HepG2 (cell line): ENCODE measurements at regions not wholly inside any gene's neighbourhood (a gene's known extent, or its start where the extent isn't known, plus 50 kb on each side); places are given as distances from the start of the nearest gene placed in this dataset.

Experiments
- ATAC-seq: fragments of 200-7000 bp; cut with Tn5 transposase; 3 replicates; pipeline ENCODE4 v1.9.1; 2020; ENCODE audit warnings: mild to moderate bottlenecking, moderate library complexity
- BruUV-seq: library from RNA; stranded (reverse); fragments of 400-500 nt; replicated peaks from 2 replicates; lab custom pipeline; 2021; lab: Mats Ljungman, UMichigan
- CTCF ChIA-PET: fragments of 300-600 bp; formaldehyde crosslinking; extraction: SDS; loops from one replicate; lab custom pipeline; 2021; ENCODE audit warnings: low total read pairs, inconsistent platforms, low intra/inter-chr PET ratio; lab: Yijun Ruan, JAX
- POLR2A ChIA-PET: fragments of 350-600 bp; sonication (Branson Sonifier 250); formaldehyde crosslinking; loops from one replicate; lab custom pipeline; 2020; ENCODE audit warnings: antibody characterized with exemption, inconsistent platforms; lab: Yijun Ruan, JAX
- DNase-seq: peaks from one replicate; pipeline ENCODE4 v3.0.0-alpha.2; 2015; ENCODE audit warnings: low spot score
- FAIRE-seq: peaks from 3 replicates; lab custom pipeline; 2011; peaks lifted over from hg19 to GRCh38; lab: Jason Lieb, UNC
- H2AFZ ChIP-seq: one replicate; pipeline ENCODE4 v1.6.1; 2011; ENCODE audit warnings: low read length, inconsistent platforms
- H3K27ac ChIP-seq: fragments of 300-600 bp; 3 replicates; pipeline ENCODE4 v1.8.0; 2011; ENCODE audit warnings: mixed run types, mild to moderate bottlenecking, mixed read lengths, low read length, inconsistent platforms; ENCODE audit not compliant: insufficient read depth; ENCODE audit errors: extremely low read length
- H3K27me3 ChIP-seq, 2 experiments: fragments of 200-600 bp in 1 of 2; 2 replicates in 1 of 2; 3 replicates in 1 of 2; pipeline versions ENCODE4 v1.6.0 to v1.8.0; 2011; ENCODE audit warnings: low read length in 2 of 2, mild to moderate bottlenecking in 2 of 2, moderate library complexity in 2 of 2, inconsistent platforms in 1 of 2; ENCODE audit not compliant: insufficient read depth in 2 of 2, control insufficient read depth in 1 of 2
- H3K36me3 ChIP-seq, 2 experiments: fragments of 200-600 bp in 1 of 2; replicated peaks in 1 of 2; 2 replicates in 1 of 2; 3 replicates in 1 of 2; pipeline versions ENCODE4 v1.5.1 to v1.8.0; 2011; ENCODE audit warnings: low read length in 2 of 2, inconsistent platforms in 1 of 2; ENCODE audit not compliant: insufficient read depth in 2 of 2, control insufficient read depth in 1 of 2
- H3K4me1 ChIP-seq: 2 replicates; pipeline ENCODE4 v1.5.1; 2012; ENCODE audit warnings: low read length, inconsistent platforms; ENCODE audit not compliant: insufficient read depth
- H3K4me2 ChIP-seq: 2 replicates; pipeline ENCODE4 v1.6.0; 2011; ENCODE audit warnings: low read depth, low read length, inconsistent platforms
- H3K4me3 ChIP-seq, 3 experiments: fragments of 200-600 bp in 1 of 3; sonication (generic), shearing (Covaris generic) in 1 of 3; replicated peaks in 1 of 3; 2 replicates each; pipeline ENCODE4 v1.5.1; 2011 to 2016; ENCODE audit warnings: low read length in 3 of 3, inconsistent platforms in 2 of 3, low read depth in 2 of 3, mild to moderate bottlenecking in 2 of 3, control low read depth in 1 of 3, mixed read lengths in 1 of 3; ENCODE audit not compliant: insufficient read depth in 1 of 3
- H3K79me2 ChIP-seq: one replicate; pipeline ENCODE4 v1.6.1; 2011; ENCODE audit warnings: low read length, inconsistent platforms; ENCODE audit not compliant: insufficient read depth
- H3K9ac ChIP-seq: 2 replicates; pipeline ENCODE4 v1.6.0; 2011; ENCODE audit warnings: mild to moderate bottlenecking, low read depth, low read length, inconsistent platforms; ENCODE audit not compliant: insufficient read depth
- H3K9me3 ChIP-seq: 2 replicates; pipeline ENCODE4 v1.5.1; 2012; ENCODE audit warnings: mild to moderate bottlenecking, low read length
- H4K20me1 ChIP-seq: 2 replicates; pipeline ENCODE4 v1.6.0; 2011; ENCODE audit warnings: inconsistent platforms, mild to moderate bottlenecking, low read length, moderate library complexity; ENCODE audit not compliant: insufficient read depth
- ARNTL ChIP-seq: sonication (generic); formaldehyde crosslinking; IDR thresholded peaks from 2 replicates; pipeline ENCODE4 v1.4.0; 2020; ENCODE audit warnings: mild to moderate bottlenecking, missing genetic modification reagents
- CBX1 ChIP-seq: IDR thresholded peaks from one replicate; pipeline ENCODE4 v1.6.1; 2016; ENCODE audit warnings: antibody characterized with exemption, low read depth
- FOXO4 ChIP-seq: sonication (generic); formaldehyde crosslinking; conservative IDR thresholded peaks from 2 replicates; pipeline ENCODE4 v1.8.1; 2023; ENCODE audit warnings: missing genetic modification reagents
- GATA4 ChIP-seq: sonication (generic); IDR thresholded peaks from 2 replicates; pipeline ENCODE4 v1.6.1; 2016; ENCODE audit warnings: antibody characterized with exemption, low read depth, borderline replicate concordance
- HNRNPL ChIP-seq: fragments of 200-400 bp; formaldehyde crosslinking; IDR thresholded peaks from 2 replicates; pipeline ENCODE4 v1.6.1; 2017; ENCODE audit warnings: mild to moderate bottlenecking, low read depth, low read length
- KIAA2018 ChIP-seq: sonication (generic); formaldehyde crosslinking; IDR thresholded peaks from 2 replicates; pipeline ENCODE4 v1.5.0; 2020; ENCODE audit warnings: mild to moderate bottlenecking, missing genetic modification reagents, borderline replicate concordance
- MLXIP ChIP-seq: sonication (generic); formaldehyde crosslinking; IDR thresholded peaks from 2 replicates; pipeline ENCODE4 v1.9.0; 2021; ENCODE audit warnings: missing genetic modification reagents, borderline replicate concordance
- MXI1 ChIP-seq: IDR thresholded peaks from 3 replicates; pipeline ENCODE4 v1.6.1; 2012; ENCODE audit warnings: low read depth, low read length, inconsistent platforms, borderline replicate concordance
- ZC3H4 ChIP-seq: sonication (generic); formaldehyde crosslinking; IDR thresholded peaks from 2 replicates; pipeline ENCODE4 v1.4.0; 2020; ENCODE audit warnings: missing genetic modification reagents, borderline replicate concordance
- ZNF225 ChIP-seq: sonication (generic); formaldehyde crosslinking; IDR thresholded peaks from 2 replicates; pipeline ENCODE4 v1.4.0; 2020; ENCODE audit warnings: mild to moderate bottlenecking, missing genetic modification reagents
- ZNF570 ChIP-seq: sonication (generic); formaldehyde crosslinking; IDR thresholded peaks from 2 replicates; pipeline ENCODE4 v1.4.0; 2020; ENCODE audit warnings: mild to moderate bottlenecking, missing genetic modification reagents, borderline replicate concordance
- WGBS: methylation state at CpG from one replicate; pipeline ENCODE4 v1.1.6; 2017; ENCODE audit warnings: low lambda C conversion rate; 5-methylcytosine and 5-hydroxymethylcytosine counted together
- in situ Hi-C: cut with HindIII; loops from 2 replicates; pipeline ENCODE4 v1.10.0; 2017; ENCODE audit warnings: low pct_unique_long_range_greater_than_20kb; ENCODE audit not compliant: extremely low pct_ligation_motif_present
- intact Hi-C: fragments of 100-400 bp; cut with micrococcal nuclease; formaldehyde crosslinking; loops from one replicate; pipeline ENCODE4 v1.10.0; 2022; ENCODE audit not compliant: unreplicated experiment

GRCh38 chr2:63663013-63663864, 74.5 kb downstream of the MDH1 start:
- in situ Hi-C loops = no loop called here
- ATAC-seq = no peak
- no peaks in the 10 kb centered on the region for H3K79me2 ChIP-seq
- no peak overlapping the region for H3K4me3 ChIP-seq
- WGBS = 18% methylated on average over 3 of the region's 3 CpGs
- H3K27me3 ChIP-seq = no peaks in the 10 kb centered on the region
- no peak for FAIRE-seq
- H3K36me3 ChIP-seq = no peaks in the 10 kb centered on the region
- no peaks in the 10 kb centered on the region for H4K20me1 ChIP-seq
- DNase-seq = no peak
- intact Hi-C loops = no loop called here
- no peak overlapping the region for H3K27ac ChIP-seq
- H3K9ac ChIP-seq = no peak overlapping the region
- ChIA-PET CTCF (no interaction called here), POLR2A (no interaction called here)
- no peak overlapping the region for H2AFZ ChIP-seq
- no peak overlapping the region for H3K4me2 ChIP-seq
- BruUV-seq = no TSS peak
- no peaks in the 10 kb centered on the region for H3K9me3 ChIP-seq
- peaks cover 8% of the 10 kb centered on the region; the same call in 1 of the 2 replicates for H3K4me1 ChIP-seq
- TF ChIP-seq MXI1 (no peak), HNRNPL (no peak), GATA4 (no peak), CBX1 (no peak), ARNTL (CRISPR knock-in tag) (no peak), ZC3H4 (no peak), ZNF225 (CRISPR knock-in tag) (no peak), MLXIP (no peak), ZNF570 (no peak), KIAA2018 (CRISPR knock-in tag) (no peak), FOXO4 (no peak)
